ENCODE measurements at regions not wholly inside any gene's neighbourhood (a gene's known extent, or its start where the extent isn't known, plus 50 kb on each side); places are given as distances from the start of the nearest gene placed in this dataset.

GRCh38 chr3:178055939-178056338 lies 480.3 kb upstream of the KCNMB2 start:
- no peak for DNase-seq (ENCODE audit: low read depth in 2 of 2)

DNA sequence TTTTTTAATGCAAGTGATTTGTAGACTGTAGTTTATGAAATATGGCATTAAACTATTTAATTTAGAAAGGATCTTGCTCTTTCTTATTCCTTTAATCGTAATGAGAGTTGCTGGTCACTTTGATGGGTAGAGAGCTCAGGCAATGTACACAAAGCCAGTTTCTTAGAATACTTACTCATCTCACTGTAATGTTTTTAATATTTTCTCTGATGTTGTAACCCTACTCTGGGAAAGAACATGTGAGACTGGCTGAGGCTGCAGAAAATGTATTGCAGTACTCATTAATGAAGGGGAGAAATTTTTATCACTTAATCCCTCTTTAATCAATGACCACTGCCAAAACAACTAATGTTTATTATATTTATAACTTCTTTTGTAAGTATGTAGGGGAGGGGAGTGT lies 479.4 kb upstream of the KCNMB2 start:
- no peak for DNase-seq (ENCODE audit: low read depth in 2 of 2)

DNA sequence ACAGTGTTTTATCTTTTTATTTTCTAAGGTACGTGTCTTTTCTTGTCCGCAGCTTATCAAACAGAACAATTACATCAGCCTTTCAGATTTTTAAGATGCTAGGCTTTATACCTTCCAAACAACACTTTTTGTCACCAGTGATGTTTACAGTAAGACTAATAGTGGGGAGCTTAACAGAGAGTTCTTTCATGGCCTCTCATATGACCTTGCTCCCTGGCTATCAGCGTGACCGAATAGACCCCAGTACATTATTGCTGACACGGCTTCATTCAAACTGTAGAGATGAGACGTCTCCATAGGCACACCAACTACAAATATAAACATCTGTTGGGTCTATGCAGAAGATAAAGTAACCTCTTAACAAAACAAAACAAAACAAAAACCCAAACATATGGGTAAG lies 477.6 kb upstream of the KCNMB2 start:
- no peak for DNase-seq (ENCODE audit: low read depth in 2 of 2)

DNA sequence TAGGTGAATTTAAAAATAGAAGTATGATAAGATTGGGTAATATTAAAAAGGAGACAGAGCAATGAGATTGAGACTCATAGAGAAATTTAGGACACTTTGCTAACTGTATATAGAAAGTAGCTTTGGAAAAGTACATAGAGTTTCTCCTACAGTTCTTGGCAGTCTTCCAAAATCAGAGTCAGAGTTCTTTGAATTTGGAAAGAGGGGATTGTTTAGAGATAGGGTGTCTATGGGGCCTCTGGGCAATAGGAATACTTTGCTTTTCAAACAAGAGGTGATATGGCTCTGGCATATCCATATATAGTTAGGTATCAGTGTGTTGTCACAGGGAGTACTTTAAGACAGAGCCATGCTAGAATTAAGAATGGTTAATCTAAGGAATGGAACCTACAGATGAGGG lies 477.1 kb upstream of the KCNMB2 start:
- DNase-seq (ENCODE audit: low read depth in 2 of 2) = no peak

GRCh38 chr3:178059836-178060235 lies 476.4 kb upstream of the KCNMB2 start:
- DNase-seq (ENCODE audit: low read depth in 2 of 2) = no peak

GRCh38 chr3:178060407-178060806 lies 475.8 kb upstream of the KCNMB2 start:
- no peak for DNase-seq (ENCODE audit: low read depth in 2 of 2)

DNA sequence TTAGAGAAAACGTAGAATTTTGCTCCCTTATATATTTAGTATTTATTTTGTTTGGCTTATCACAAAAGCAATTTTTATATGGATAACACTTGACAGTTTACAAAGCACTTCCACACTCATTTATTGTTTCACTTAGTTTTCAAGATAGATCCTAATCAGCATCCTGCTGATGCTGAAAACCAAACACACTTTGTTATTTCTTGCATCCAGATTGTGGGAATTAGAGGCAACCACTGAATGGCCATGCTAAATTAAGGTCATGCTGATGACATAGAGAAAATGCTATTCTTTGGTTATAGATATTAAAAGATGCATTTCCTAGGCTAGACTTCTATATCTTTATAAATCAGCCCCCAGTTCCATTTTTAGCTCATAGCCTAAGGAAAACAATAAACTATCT lies 474.1 kb upstream of the KCNMB2 start:
- no peak for DNase-seq (ENCODE audit: low read depth in 2 of 2)

DNA sequence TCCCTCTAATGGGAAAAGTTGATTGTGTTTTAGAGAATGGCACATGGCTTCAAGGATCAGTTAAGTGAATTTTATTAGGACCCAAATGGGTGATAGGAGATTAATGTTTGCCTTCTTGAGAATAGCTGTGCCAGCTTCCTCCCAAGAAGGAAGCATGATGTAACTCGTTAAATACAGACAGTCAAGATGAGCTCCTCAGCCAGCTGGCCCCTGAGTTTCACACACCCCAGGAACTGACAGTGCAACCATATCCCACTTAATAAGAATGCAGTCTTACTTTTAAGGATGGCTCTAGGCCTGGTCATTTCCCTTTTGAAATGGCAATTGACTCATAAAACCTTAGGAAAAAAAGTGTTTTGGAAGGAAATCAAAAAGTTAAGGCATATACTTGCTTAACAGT lies 472.8 kb upstream of the KCNMB2 start:
- DNase-seq (ENCODE audit: low read depth in 2 of 2) = no peak

DNA sequence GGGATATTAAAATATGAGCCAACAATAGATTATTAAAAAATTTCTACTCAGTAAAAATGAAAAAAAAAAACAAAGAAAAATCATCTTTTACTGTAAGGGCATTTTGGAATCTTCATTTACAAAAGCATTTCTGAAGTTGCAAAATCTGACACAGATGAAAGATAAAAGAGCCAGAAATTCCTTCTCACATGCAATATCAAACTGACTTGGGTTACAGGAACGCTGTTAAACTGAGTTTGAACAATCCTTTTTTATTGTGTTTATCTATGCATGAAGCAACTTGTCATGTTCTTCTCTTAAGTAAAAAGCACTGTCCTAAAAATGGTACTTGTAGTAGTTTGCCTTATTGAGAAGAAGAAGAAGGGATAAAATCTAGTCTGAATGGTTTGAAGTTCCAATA lies 468.5 kb upstream of the KCNMB2 start:
- no peak for DNase-seq (ENCODE audit: low read depth in 2 of 2)

DNA sequence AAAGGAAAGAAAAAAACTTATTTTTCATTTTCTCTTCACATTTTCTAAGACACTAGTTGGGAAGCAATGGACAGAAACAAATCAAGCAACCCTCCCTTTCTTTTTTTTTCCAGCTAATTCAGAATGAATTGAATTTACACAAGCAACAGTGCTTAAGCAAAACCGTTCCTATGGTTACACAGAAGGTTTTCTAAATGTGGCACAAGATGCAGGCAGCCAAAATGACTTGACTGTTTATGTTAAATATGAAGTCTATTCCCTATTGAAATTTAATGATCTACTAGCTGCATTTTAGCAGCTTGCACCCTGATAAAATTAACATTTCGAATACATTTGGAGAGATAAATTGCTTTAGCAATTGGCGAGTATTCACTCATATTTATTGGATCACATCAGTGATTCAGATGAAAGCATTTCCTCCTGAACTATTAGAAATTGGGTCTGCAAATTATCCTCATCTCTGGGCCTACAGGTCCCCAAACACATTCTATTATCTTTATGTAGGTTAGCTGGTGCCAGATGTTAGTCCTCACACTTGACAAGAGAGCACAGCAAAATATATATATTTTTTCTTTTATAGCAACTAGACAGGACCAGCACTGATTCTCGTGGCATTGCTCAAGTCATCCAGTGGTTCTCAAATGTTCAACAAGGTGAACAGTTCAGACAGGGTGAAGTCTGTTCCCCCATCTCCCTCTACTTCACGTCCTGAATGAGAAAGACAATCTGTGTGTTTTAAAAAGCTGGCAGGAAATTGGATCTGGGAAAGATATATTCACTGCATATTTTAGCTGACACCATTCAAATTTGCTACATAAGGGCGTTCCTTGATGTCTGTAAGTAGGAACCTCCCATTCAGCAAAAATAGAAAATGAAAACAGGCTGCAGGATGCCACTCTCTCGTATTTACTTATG lies 463.6 kb upstream of the KCNMB2 start:
- DNase-seq (ENCODE audit: low read depth in 2 of 2) = no peak

DNA sequence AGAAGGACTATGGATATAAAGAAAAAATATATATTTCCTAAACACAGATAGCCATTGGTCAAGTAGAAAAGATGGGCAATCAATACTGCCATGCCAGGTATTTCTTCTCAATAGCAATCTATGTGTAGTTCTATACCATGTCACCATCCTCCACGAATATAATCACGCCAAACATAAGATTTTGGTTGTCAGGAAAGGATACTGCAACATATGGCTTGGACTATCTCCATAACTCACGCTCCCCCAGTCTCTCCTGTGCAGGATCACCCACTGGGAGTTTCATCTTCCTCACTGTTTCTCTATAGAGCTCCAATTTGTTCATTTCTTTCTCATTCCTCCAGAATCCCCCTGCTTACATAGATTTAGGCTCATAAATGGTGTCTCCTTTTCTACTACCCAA lies 462.9 kb upstream of the KCNMB2 start:
- no peak for DNase-seq (ENCODE audit: low read depth in 2 of 2)

GRCh38 chr3:178075344-178075743 lies 460.9 kb upstream of the KCNMB2 start:
- DNase-seq (ENCODE audit: low read depth in 2 of 2) = no peak

- no peak for DNase-seq (ENCODE audit: low read depth in 2 of 2)
These were observed 457.3 kb upstream of the KCNMB2 start for GRCh38 chr3:178078953-178079352.

DNA sequence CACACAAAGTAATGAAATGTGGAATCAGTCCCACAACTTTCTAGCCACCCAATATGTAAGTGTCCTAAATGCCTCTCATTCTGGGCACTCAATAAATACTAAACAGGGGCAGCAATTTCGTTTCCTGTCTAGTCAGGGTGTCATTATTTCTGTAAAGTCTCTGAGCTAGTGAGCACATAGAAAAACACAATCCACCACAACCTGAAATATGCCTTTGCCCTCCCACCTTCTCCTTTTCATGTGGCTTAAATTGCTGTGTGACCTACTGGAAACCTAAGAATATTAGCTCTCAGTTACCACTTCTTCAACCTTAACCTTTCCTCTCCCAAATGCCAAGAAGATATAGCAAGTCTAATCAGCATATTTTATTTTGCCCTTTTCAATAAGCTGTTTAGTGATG lies 456.3 kb upstream of the KCNMB2 start:
- DNase-seq (ENCODE audit: low read depth in 2 of 2) = no peak

DNA sequence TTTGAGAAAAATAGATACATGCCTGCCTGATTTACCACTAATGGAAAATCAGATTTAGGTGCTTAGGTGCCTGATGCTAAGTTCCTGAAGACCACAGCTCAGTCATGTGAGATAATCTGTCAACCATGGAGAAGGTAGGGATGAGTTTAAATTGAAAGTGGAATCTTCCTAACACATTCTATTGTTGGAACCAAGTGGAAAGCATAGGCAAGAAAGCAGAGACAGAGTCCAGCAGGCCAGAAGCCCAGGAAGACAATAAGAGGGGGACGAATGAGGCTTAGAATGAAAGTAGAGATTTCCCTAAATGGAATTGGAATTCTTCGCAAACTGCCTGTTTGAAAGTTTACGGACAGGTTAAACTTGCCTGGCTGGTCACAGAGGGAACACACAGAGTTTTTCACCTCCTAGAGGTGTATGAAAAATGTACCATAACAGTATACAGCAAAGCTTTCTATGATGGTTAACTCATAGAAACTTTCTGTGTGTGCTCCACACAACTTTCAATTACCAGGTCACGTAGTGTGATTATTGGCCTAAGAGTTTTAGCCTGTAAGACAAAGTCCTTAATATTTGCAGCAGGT lies 453.8 kb upstream of the KCNMB2 start:
- DNase-seq (ENCODE audit: low read depth in 2 of 2) = no peak

DNA sequence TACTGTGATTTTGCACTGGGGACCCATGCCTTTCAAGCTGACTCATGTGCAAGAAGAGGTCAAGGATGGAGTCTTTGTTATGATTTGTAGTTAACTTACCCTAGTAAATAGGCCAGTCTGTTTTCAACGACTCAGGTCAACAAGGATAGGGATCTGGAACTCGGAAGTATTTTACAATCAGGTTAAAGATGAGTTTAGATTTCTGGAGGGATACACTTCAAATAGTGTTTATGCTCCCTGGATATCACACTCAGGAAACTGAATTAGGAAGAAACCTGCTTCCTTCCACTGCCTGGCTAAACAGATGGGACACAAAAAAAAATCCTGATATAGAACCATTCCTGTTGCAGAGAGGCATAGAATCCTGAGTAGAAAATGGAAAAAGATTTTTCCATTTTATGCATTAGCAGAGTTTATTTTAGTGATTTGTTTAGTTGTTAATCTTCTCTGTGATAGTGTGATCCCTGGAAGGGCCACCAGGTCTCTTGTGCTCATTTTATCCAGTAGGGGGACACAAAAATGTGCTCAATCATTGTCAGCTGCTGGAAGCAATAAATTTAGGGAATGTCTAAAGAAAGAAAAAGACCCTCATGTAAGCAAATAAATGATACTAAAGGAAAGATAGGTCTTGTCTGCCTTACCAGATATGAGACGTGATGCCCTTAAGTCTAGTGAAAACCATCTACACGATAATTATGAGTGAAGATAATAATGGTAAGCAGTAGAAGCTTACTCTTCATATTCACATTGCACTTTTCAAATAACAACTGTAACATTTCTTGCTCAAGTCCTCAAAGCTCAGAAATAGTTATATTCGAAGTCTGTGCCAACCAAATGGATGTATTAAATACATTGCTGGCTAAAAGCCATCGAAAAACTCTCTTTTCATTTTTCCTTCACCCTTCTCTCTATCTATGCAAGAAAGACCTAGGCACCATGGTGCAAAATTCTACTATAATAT lies 452.1 kb upstream of the KCNMB2 start:
- DNase-seq (ENCODE audit: low read depth in 2 of 2) = no peak

- DNase-seq (ENCODE audit: low read depth in 2 of 2) = peak; percentile 1 to 2
These were observed 451.1 kb upstream of the KCNMB2 start for GRCh38 chr3:178084938-178085816.

DNA sequence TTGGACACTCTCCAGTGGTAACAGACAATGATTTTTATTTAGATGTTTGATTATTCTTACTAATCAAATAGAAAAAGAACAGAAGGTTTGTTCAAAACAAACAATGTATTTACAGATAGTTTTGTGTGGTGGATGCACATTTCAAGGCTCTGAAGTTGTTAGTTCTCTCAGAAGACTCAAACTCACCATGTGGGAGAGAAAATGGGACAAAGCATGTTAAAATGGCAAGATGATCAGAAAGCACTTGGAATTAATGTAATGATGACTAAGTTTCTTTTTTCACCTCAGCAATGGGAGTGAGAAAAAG lies 450.5 kb upstream of the KCNMB2 start:
- DNase-seq (ENCODE audit: low read depth in 2 of 2) = no peak

GRCh38 chr3:178086144-178086825 lies 450.0 kb upstream of the KCNMB2 start:
- no peak for DNase-seq (ENCODE audit: low read depth in 2 of 2)

DNA sequence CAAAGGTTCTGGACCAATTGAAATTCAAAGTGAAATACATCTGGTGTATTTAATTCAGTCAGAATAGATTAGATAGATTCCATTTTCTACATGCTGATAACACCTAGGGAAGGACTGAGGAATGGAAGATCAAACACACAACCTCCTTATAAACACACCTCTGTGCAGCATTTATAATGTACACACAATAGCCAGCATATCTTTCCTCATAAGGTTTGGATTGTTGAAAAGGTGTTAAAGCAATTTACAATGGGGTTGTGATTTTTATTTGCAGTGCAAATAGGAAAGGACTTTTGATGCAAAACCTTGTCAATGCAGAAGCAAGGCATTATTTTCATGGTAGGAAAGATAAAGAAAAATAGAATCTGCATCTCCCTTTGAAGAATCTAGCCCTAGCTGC lies 448.9 kb upstream of the KCNMB2 start:
- DNase-seq (ENCODE audit: low read depth in 2 of 2) = no peak

- no peak for DNase-seq (ENCODE audit: low read depth in 2 of 2)
These were observed 447.3 kb upstream of the KCNMB2 start for GRCh38 chr3:178088963-178089362.

All from stimulated activated CD8-positive, alpha-beta memory T cell treated with anti-CD3 and anti-CD28 coated beads, Interleukin-15, amount 100 ng/mL, for 48 hours (primary cell).